Gastrocnemius medialis (tissue), 4 donors: ENCODE measurements at regions not wholly inside any gene's neighbourhood (a gene's known extent, or its start where the extent isn't known, plus 50 kb on each side); places are given as distances from the start of the nearest gene placed in this dataset.

Experiments
- POLR2A ChIP-seq, 2 donors: fragments of 450-650 bp; IDR thresholded peaks; one replicate each; pipeline ENCODE4 v1.6.1; 2017; ENCODE audit warnings: antibody characterized with exemption in 2 of 2, mild to moderate bottlenecking in 2 of 2, moderate library complexity in 2 of 2
- TF ChIP-seq, protein P1 (sequence below), 5 experiments: fragments of 450-650 bp in 3 of 5; fragments of 200-600 bp in 2 of 5; sonication (generic) in 2 of 5; IDR thresholded peaks in 4 of 5; conservative IDR thresholded peaks in 1 of 5; 1 replicate in 4 of 5; 2 replicates in 1 of 5; pipeline ENCODE4 v1.5.1; 2016 to 2019; ENCODE audit warnings: antibody characterized with exemption in 5 of 5, mild to moderate bottlenecking in 3 of 5, moderate library complexity in 3 of 5

GRCh38 chr5:12419075-12419474 lies 514.8 kb upstream of the CTNND2 start:
- no peak for TF ChIP-seq POLR2A (IDR thresholded peaks at IDR 0.05)
- TF ChIP-seq, protein P1, sequence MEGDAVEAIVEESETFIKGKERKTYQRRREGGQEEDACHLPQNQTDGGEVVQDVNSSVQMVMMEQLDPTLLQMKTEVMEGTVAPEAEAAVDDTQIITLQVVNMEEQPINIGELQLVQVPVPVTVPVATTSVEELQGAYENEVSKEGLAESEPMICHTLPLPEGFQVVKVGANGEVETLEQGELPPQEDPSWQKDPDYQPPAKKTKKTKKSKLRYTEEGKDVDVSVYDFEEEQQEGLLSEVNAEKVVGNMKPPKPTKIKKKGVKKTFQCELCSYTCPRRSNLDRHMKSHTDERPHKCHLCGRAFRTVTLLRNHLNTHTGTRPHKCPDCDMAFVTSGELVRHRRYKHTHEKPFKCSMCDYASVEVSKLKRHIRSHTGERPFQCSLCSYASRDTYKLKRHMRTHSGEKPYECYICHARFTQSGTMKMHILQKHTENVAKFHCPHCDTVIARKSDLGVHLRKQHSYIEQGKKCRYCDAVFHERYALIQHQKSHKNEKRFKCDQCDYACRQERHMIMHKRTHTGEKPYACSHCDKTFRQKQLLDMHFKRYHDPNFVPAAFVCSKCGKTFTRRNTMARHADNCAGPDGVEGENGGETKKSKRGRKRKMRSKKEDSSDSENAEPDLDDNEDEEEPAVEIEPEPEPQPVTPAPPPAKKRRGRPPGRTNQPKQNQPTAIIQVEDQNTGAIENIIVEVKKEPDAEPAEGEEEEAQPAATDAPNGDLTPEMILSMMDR (IDR thresholded peaks at IDR 0.05 in 4 of 5, conservative IDR thresholded peaks at IDR 0.05 in 1 of 5) = no peak
